RWPE2 (cell line): ENCODE measurements at regions not wholly inside any gene's neighbourhood (a gene's known extent, or its start where the extent isn't known, plus 50 kb on each side); places are given as distances from the start of the nearest gene placed in this dataset.
A peak's percentile ranks its signal among the peaks of the same experiment; 100 is the strongest.

Experiments used
- ATAC-seq: fragments of 200-7000 bp; cut with Tn5 transposase; 3 replicates; pipeline ENCODE4 v1.9.1; 2021; ENCODE audit warnings: low read depth
- DNase-seq: peaks from one replicate; pipeline ENCODE4 v3.0.0-alpha.2; 2020; ENCODE audit warnings: low spot score
- H3K27ac ChIP-seq: fragments of 450-650 bp; 2 replicates; pipeline ENCODE4 v1.5.1; 2017; ENCODE audit warnings: mild to moderate bottlenecking; ENCODE audit not compliant: poor library complexity, severe bottlenecking
- H3K27me3 ChIP-seq: fragments of 250-450 bp; sonication (Bioruptor Pico); 2 replicates; pipeline ENCODE4 v1.5.1; 2021; ENCODE audit warnings: mild to moderate bottlenecking, moderate library complexity; ENCODE audit not compliant: insufficient read depth, poor library complexity, severe bottlenecking
- H3K36me3 ChIP-seq: fragments of 250-450 bp; sonication (Bioruptor Pico); 2 replicates; pipeline ENCODE4 v1.5.1; 2020; ENCODE audit warnings: low read depth, mild to moderate bottlenecking, moderate library complexity
- H3K4me1 ChIP-seq: fragments of 250-450 bp; sonication (Bioruptor Pico); 2 replicates; pipeline ENCODE4 v1.5.1; 2021; ENCODE audit warnings: mild to moderate bottlenecking, moderate library complexity; ENCODE audit not compliant: insufficient read depth, poor library complexity, severe bottlenecking
- H3K4me3 ChIP-seq: fragments of 250-450 bp; sonication (Bioruptor Pico); 2 replicates; pipeline ENCODE4 v1.5.1; 2021; ENCODE audit warnings: mild to moderate bottlenecking, moderate library complexity; ENCODE audit not compliant: severe bottlenecking
- H3K9me3 ChIP-seq: fragments of 250-450 bp; sonication (Bioruptor Pico); 2 replicates; pipeline ENCODE4 v1.5.1; 2021; ENCODE audit warnings: mild to moderate bottlenecking, moderate library complexity; ENCODE audit not compliant: severe bottlenecking
- CTCF ChIP-seq: fragments of 450-650 bp; IDR thresholded peaks from one replicate; pipeline ENCODE4 v1.5.1; 2017; ENCODE audit warnings: mild to moderate bottlenecking, moderate library complexity; ENCODE audit not compliant: poor library complexity, severe bottlenecking

DNA sequence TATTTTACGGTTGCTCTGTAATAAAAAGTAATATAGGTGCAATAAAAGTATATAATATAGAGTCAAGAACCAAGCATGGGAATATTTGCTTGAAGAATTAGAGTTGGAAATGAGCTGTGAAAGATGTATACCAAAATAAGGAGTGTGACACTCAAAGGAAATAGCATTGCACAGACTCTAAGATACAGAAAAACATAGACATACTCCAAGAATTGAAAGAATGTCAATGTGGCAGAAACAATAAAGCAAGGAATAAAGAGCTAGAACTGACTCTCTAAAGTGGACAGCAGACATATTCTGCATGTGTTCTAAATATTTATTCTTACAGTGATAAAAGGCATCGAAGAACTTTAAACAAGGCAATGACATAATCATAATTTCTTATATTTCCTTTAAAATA lies 561.1 kb upstream of the SETBP1 start:
- no peak overlapping the region for H3K4me3 ChIP-seq
- no peak for DNase-seq
- no peaks in the 10 kb centered on the region for H3K36me3 ChIP-seq
- no peak for TF ChIP-seq CTCF
- no peak overlapping the region for H3K27ac ChIP-seq
- H3K27me3 ChIP-seq = peaks cover 7% of the 10 kb centered on the region
- H3K4me1 ChIP-seq = no peaks in the 10 kb centered on the region
- ATAC-seq = no peak
- no peaks in the 10 kb centered on the region for H3K9me3 ChIP-seq

DNA sequence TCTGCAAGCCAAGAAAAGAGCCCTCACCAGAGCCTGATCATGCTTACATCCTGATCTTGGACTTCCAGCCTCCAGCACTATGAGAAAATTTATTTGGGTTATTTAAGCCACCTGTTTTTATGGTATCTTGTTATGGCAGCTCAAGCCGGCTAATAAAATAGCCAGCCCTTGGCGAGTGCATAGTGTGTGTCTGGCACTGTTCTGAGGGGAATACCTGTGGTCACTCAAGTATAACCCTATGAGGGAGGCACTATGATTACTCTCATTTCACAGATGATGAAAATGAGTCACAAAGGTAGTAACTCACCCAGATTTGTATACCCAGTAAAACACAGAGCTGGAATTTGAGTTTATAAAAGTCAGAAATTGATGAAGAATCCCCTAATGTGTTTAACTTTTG lies 556.9 kb upstream of the SETBP1 start:
- no peaks in the 10 kb centered on the region for H3K4me1 ChIP-seq
- no peaks in the 10 kb centered on the region for H3K36me3 ChIP-seq
- H3K9me3 ChIP-seq = no peaks in the 10 kb centered on the region
- H3K27ac ChIP-seq = no peak overlapping the region
- ATAC-seq (peak; percentile 58; the same call in 2 of the 3 replicates), DNase-seq (no peak)
- H3K4me3 ChIP-seq = no peak overlapping the region
- no peak for TF ChIP-seq CTCF
- no peaks in the 10 kb centered on the region for H3K27me3 ChIP-seq

GRCh38 chr18:44125446-44125845 lies 555.2 kb upstream of the SETBP1 start:
- Histone ChIP-seq H3K36me3 (no peaks in the 10 kb centered on the region), H3K4me1 (no peaks in the 10 kb centered on the region), H3K9me3 (no peaks in the 10 kb centered on the region), H3K27me3 (no peaks in the 10 kb centered on the region), H3K27ac (no peak overlapping the region), H3K4me3 (no peak overlapping the region)
- no peak for TF ChIP-seq CTCF
- no peak for DNase-seq
- no peak for ATAC-seq

DNA sequence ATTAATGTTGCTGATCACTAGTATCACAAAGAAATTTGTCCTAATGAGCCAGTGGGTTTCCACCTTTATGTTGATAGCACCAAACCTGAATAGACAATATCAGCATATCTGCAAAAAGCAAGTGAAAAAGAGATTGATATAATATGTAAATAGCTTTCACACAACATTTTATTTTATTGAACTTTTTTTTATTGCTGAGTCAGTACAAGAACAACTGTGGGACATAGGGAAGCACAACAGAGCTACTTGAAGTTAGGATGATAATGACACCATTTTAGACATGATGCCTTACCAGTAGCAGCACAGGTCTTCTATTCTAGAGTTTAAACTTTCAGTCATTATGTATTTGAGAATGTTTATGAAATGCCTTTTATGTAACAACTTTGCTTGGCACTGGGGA lies 554.1 kb upstream of the SETBP1 start:
- no peaks in the 10 kb centered on the region for H3K27me3 ChIP-seq
- H3K4me1 ChIP-seq = no peaks in the 10 kb centered on the region
- H3K36me3 ChIP-seq = no peaks in the 10 kb centered on the region
- no peaks in the 10 kb centered on the region for H3K9me3 ChIP-seq
- no peak for TF ChIP-seq CTCF
- H3K4me3 ChIP-seq = no peak overlapping the region
- H3K27ac ChIP-seq = no peak overlapping the region
- ATAC-seq (no peak), DNase-seq (no peak)

DNA sequence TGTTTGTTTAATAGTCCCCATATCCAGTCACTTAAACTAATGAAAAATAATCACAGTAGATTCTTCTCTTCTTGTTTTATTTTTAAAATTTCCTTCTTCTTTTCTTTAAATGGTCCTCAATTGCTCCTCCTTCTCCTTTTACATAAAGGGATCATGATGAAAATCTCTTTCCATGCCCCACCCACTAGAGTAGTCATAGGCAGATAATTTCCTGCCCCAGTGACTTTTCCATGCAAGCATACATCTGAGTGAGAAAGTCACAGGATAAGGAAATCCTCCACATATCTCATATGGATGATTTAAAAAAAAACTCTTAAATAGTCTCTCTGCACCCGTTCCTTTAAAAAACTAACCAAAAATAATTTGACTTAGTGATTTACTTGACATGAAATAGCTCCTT lies 552.3 kb upstream of the SETBP1 start:
- H3K4me3 ChIP-seq = no peak overlapping the region
- H3K27ac ChIP-seq = no peak overlapping the region
- no peak for TF ChIP-seq CTCF
- no peak for DNase-seq
- no peaks in the 10 kb centered on the region for H3K4me1 ChIP-seq
- ATAC-seq = peak; percentile 61; the same call in 1 of the 3 replicates
- H3K9me3 ChIP-seq = no peaks in the 10 kb centered on the region
- no peaks in the 10 kb centered on the region for H3K27me3 ChIP-seq
- no peaks in the 10 kb centered on the region for H3K36me3 ChIP-seq
